A673 (cell line): ENCODE measurements at regions not wholly inside any gene's neighbourhood (a gene's known extent, or its start where the extent isn't known, plus 50 kb on each side); places are given as distances from the start of the nearest gene placed in this dataset.

Experiments
- EZH2 ChIP-seq: fragments of 200-600 bp; sonication (generic); IDR thresholded peaks from 2 replicates; pipeline ENCODE4 v1.6.1; 2017; ENCODE audit warnings: borderline replicate concordance, low read depth, mild to moderate bottlenecking, mixed read lengths, antibody characterized with exemption, low read length; ENCODE audit not compliant: poor library complexity, severe bottlenecking
- TF ChIP-seq, protein P1 (sequence below): fragments of 300-800, 200-600 bp; sonication (generic); conservative IDR thresholded peaks from 2 replicates; pipeline ENCODE4 v1.5.1; 2017; ENCODE audit warnings: low read depth, mild to moderate bottlenecking, antibody characterized with exemption, low read length, moderate library complexity, mixed read lengths

DNA sequence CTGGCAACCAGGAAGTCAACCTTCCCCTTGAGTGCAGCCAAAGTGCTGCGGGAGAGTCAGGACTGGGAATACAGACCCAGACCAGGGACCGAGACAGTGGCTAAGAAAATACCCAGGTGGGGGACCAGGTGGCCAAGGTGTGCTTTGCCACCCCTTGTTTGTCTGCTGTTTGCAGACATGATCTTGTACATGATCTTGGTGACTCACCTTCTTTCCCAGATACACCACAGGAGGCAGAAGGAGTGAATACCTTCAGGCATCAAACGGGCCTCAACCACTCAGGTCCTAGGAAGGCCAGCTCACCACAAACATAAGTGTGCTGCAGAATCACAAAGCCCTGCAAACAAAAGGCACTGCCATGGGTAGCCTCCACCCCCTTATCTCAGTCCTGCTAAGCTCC, 62.0 kb downstream of the CNGA2 start:
- TF ChIP-seq, protein P1, sequence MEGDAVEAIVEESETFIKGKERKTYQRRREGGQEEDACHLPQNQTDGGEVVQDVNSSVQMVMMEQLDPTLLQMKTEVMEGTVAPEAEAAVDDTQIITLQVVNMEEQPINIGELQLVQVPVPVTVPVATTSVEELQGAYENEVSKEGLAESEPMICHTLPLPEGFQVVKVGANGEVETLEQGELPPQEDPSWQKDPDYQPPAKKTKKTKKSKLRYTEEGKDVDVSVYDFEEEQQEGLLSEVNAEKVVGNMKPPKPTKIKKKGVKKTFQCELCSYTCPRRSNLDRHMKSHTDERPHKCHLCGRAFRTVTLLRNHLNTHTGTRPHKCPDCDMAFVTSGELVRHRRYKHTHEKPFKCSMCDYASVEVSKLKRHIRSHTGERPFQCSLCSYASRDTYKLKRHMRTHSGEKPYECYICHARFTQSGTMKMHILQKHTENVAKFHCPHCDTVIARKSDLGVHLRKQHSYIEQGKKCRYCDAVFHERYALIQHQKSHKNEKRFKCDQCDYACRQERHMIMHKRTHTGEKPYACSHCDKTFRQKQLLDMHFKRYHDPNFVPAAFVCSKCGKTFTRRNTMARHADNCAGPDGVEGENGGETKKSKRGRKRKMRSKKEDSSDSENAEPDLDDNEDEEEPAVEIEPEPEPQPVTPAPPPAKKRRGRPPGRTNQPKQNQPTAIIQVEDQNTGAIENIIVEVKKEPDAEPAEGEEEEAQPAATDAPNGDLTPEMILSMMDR, result no peak
- TF ChIP-seq EZH2, result no peak
